ENCODE measurements at regions not wholly inside any gene's neighbourhood (a gene's known extent, or its start where the extent isn't known, plus 50 kb on each side); places are given as distances from the start of the nearest gene placed in this dataset.

GRCh38 chr4:177509226-177509745 lies 67.0 kb upstream of the AGA start:
- H2BK5ac ChIP-seq (ENCODE audit: low read depth, low read length, poor library complexity, severe bottlenecking), result no peak overlapping the region
- no peak for TF ChIP-seq MAFK (IDR thresholded peaks at IDR 0.05; ENCODE audit: low read depth, low read length)
- TF ChIP-seq USF2 (IDR thresholded peaks at IDR 0.05; ENCODE audit: low read depth, low read length), result no peak
- no peak for TF ChIP-seq SMC3 (IDR thresholded peaks at IDR 0.05; ENCODE audit: low read depth, low read length)
- TF ChIP-seq RFX5 (IDR thresholded peaks at IDR 0.05; ENCODE audit: low read depth, low read length), result no peak
- no peak for TF ChIP-seq BHLHE40 (IDR thresholded peaks at IDR 0.05; ENCODE audit: low read depth, low read length)
- TF ChIP-seq CEBPB (IDR thresholded peaks at IDR 0.05; ENCODE audit: low read depth, low read length), result no peak
- H3K4me1 ChIP-seq (ENCODE audit: control insufficient read depth, insufficient read depth, low read length), result no peaks in the 10 kb centered on the region
- intact Hi-C loops (cut with micrococcal nuclease) (no loop called here), dilution Hi-C loops (cut with HindIII; ENCODE audit: low sequenced_read_pairs, unreplicated experiment) (no loop called here), in situ Hi-C loops (cut with MboI; ENCODE audit: low sequenced_read_pairs) (no loop called here)
- H2BK15ac ChIP-seq (ENCODE audit: low read depth, low read length), result no peak overlapping the region
- no peaks in the 10 kb centered on the region for H4K20me1 ChIP-seq (ENCODE audit: insufficient read depth, low read length)
- no peak overlapping the region for H3K9ac ChIP-seq (ENCODE audit: low read depth, low read length)
- WGBS, 2 experiments (ENCODE audit: extremely low coverage in 2 of 2, insufficient read length in 1 of 2), result no CpG with 5 or more reads among the region's 2 CpGs
- CTCF ChIA-PET, result interaction anchor here (0.8 kb wide), 1 partner anchor 1379 kb away, joined by 8 read pairs; no protein-coding TSS in a partner anchor
- H3K9me1 ChIP-seq (ENCODE audit: insufficient read depth, low read length), result no peaks in the 10 kb centered on the region
- no peak overlapping the region for H4K8ac ChIP-seq (ENCODE audit: low read depth in 2 of 2, low read length in 2 of 2)
- no peak overlapping the region for H3K18ac ChIP-seq (ENCODE audit: low read depth, low read length)
- H3K4ac ChIP-seq (ENCODE audit: low read depth, low read length), result no peak overlapping the region
- no peak overlapping the region for H3K27ac ChIP-seq (ENCODE audit: insufficient read depth, low read length)
- BruUV-seq (replicated peaks), result no TSS peak
- H2BK20ac ChIP-seq (ENCODE audit: low read depth, low read length), result no peak overlapping the region
- H3K23ac ChIP-seq (ENCODE audit: low read depth, low read length), result no peak overlapping the region
- DNase-seq (no peak), ATAC-seq (ENCODE audit: low read depth) (no peak)
- POLR2A ChIA-PET (ENCODE audit: unreplicated experiment), result no interaction called here
- no peak overlapping the region for H2AK9ac ChIP-seq (replicated peaks; ENCODE audit: low read depth, low read length, poor library complexity)
- no peaks in the 10 kb centered on the region for H3K36me3 ChIP-seq (ENCODE audit: control insufficient read depth, insufficient read depth, low read length)
- H2BK120ac ChIP-seq (ENCODE audit: low read depth, low read length), result no peak overlapping the region
- no peaks in the 10 kb centered on the region for H3K27me3 ChIP-seq (ENCODE audit: control insufficient read depth, insufficient read depth, low read length)
- H3K56ac ChIP-seq (ENCODE audit: extremely low read depth, insufficient read depth, low read length), result no peak overlapping the region
- no peaks in the 10 kb centered on the region for H3K79me1 ChIP-seq (ENCODE audit: low read depth in 1 of 2, low read length in 2 of 2)
- H2AK5ac ChIP-seq (ENCODE audit: low read depth, low read length), result no peak overlapping the region
- no peak overlapping the region for H3K4me2 ChIP-seq (ENCODE audit: low read depth, low read length)
- H3K4me3 ChIP-seq (ENCODE audit: insufficient read depth, low read depth, low read length), result no peak overlapping the region
- H4K91ac ChIP-seq (ENCODE audit: insufficient read depth, low read depth, low read length), result no peak overlapping the region
- no peak overlapping the region for H3K14ac ChIP-seq (replicated peaks; ENCODE audit: low read depth, low read length)
- no peaks in the 10 kb centered on the region for H3K9me3 ChIP-seq (ENCODE audit: control insufficient read depth, insufficient read depth, low read length)
- no peak overlapping the region for H4K5ac ChIP-seq (ENCODE audit: low read depth, low read length)
- no peak overlapping the region for H2AFZ ChIP-seq (replicated peaks; ENCODE audit: low read length, poor library complexity)

Data from IMR-90 (cell line).